HG03039 (cell line): ENCODE measurements at regions not wholly inside any gene's neighbourhood (a gene's known extent, or its start where the extent isn't known, plus 50 kb on each side); places are given as distances from the start of the nearest gene placed in this dataset.
"Not testable (repeated sequence)": the region's sequence is repeated elsewhere in the genome, so short reads cannot be mapped to it uniquely, and the experiment has no call there.

Source experiments
- ATAC-seq: cut with Tn5 transposase; IDR thresholded peaks from one replicate; pipeline ENCODE4 v1.9.1; 2021; ENCODE audit warnings: mild to moderate bottlenecking, moderate library complexity; ENCODE audit not compliant: unreplicated experiment

- not testable (repeated sequence) for ATAC-seq
Measured at GRCh38 chr7:113176180-113176579, 57.8 kb upstream of the SMIM30 start.

DNA sequence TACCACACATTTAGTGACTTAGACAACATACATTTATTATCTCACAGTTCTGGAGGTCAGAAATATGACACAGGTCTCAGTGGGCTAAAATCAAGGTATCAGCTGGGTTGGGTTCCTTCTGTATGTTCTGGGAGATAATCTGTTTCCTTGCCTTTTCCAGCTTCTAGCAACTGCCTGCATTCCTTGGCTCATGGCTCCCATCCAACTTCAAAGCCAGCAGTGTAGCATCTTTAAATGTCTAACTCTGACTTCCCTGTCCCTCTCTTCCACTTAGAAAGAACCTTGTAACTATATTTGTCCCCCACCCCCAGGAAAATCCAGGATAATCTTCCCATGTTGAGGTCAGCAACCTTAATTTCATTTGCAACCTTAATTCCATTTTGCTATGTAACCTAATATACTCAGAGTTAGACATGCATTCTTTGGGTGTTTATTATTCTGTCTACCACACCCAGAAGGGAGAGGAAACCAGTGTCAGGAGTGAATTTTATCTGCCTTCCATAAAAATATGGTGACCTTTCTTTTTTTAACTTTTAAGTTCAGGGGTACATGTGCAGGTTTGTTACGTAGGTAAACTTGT, 57.3 kb upstream of the SMIM30 start:
- ATAC-seq, result no peak

- no peak for ATAC-seq
Measured at GRCh38 chr7:113172726-113173125, 54.4 kb upstream of the SMIM30 start.

DNA sequence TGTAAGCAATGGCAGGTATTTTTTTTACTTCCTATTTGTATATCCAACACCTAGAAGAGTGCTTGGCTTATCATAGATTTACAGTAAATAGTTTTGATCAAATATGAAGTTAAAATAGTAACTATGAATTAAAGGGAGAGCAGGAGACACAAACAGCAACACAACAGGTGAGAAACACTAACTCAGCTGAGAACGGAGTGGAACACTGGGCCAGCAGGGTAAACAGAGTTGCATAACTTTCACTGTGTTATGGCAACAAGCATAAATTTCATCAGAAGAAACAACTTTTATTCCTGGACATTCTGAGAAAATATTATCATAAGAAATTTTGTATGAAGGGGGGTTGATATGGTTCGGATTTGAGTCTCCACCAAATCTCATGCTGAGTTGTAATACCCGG, 52.2 kb upstream of the SMIM30 start:
- ATAC-seq, result no peak
